GM23338 (cell line): ENCODE measurements at regions not wholly inside any gene's neighbourhood (a gene's known extent, or its start where the extent isn't known, plus 50 kb on each side); places are given as distances from the start of the nearest gene placed in this dataset.

Experiments
- ATAC-seq: fragments of 200-7000 bp; cut with Tn5 transposase; 3 replicates; pipeline ENCODE4 v1.9.1; 2020
- DNase-seq: peaks from one replicate; pipeline ENCODE4 v3.0.0-alpha.2; 2015; ENCODE audit warnings: low spot score
- H2AFZ ChIP-seq: fragments of 200-600 bp; sonication (generic); 2 replicates; pipeline ENCODE4 v1.8.0; 2016; ENCODE audit warnings: antibody characterized with exemption, mild to moderate bottlenecking, moderate library complexity
- H3F3A ChIP-seq: fragments of 200-600 bp; sonication (generic); replicated peaks from 2 replicates; pipeline ENCODE4 v1.8.0; 2017; ENCODE audit warnings: antibody characterized with exemption, mixed run types, low read depth
- H3K27ac ChIP-seq: fragments of 200-600 bp; sonication (generic); 2 replicates; pipeline ENCODE4 v1.6.1; 2016; ENCODE audit warnings: low read depth
- H3K27me3 ChIP-seq: fragments of 200-600 bp; sonication (generic); 2 replicates; pipeline ENCODE4 v1.8.0; 2016; ENCODE audit warnings: mild to moderate bottlenecking, mixed run types, moderate library complexity; ENCODE audit not compliant: insufficient read depth
- H3K36me3 ChIP-seq: fragments of 200-600 bp; sonication (generic); 2 replicates; pipeline ENCODE4 v1.8.0; 2016; ENCODE audit warnings: mild to moderate bottlenecking; ENCODE audit not compliant: insufficient read depth
- H3K4me1 ChIP-seq: fragments of 200-600 bp; sonication (generic); 2 replicates; pipeline ENCODE4 v1.8.0; 2016; ENCODE audit warnings: mild to moderate bottlenecking, moderate library complexity; ENCODE audit not compliant: insufficient read depth
- H3K4me2 ChIP-seq: fragments of 200-600 bp; sonication (generic); 2 replicates; pipeline ENCODE4 v1.7.1; 2017; ENCODE audit warnings: mixed run types
- H3K4me3 ChIP-seq: fragments of 200-600 bp; sonication (generic); 2 replicates; pipeline ENCODE4 v1.6.1; 2016; ENCODE audit warnings: mixed run types
- H3K79me2 ChIP-seq: fragments of 200-600 bp; sonication (generic); replicated peaks from 2 replicates; pipeline ENCODE4 v1.8.0; 2017; ENCODE audit warnings: mild to moderate bottlenecking; ENCODE audit not compliant: insufficient read depth
- H3K9me2 ChIP-seq: fragments of 200-600 bp; sonication (generic); 2 replicates; pipeline ENCODE4 v1.8.0; 2017; ENCODE audit not compliant: insufficient read depth
- H4K20me1 ChIP-seq: fragments of 200-600 bp; sonication (generic); replicated peaks from 2 replicates; pipeline ENCODE4 v1.8.0; 2017; ENCODE audit warnings: mild to moderate bottlenecking; ENCODE audit not compliant: insufficient read depth
- H3K27ac Mint-ChIP-seq: 2 replicates; pipeline ENCODE4 v1.8.0; 2020; ENCODE audit warnings: inconsistent platforms, mild to moderate bottlenecking, moderate library complexity, mixed read lengths
- H3K27me3 Mint-ChIP-seq: 3 replicates; pipeline ENCODE4 v1.8.0; 2022; ENCODE audit warnings: low read depth, mild to moderate bottlenecking, moderate library complexity, mixed read lengths, inconsistent platforms; ENCODE audit not compliant: insufficient read depth, poor library complexity
- H3K36me3 Mint-ChIP-seq: 3 replicates; pipeline ENCODE4 v1.8.0; 2021; ENCODE audit warnings: low read depth, mild to moderate bottlenecking, inconsistent platforms, moderate library complexity, mixed read lengths
- H3K4me1 Mint-ChIP-seq: 3 replicates; pipeline ENCODE4 v1.8.0; 2020; ENCODE audit warnings: mild to moderate bottlenecking, inconsistent platforms, mixed read lengths
- H3K4me3 Mint-ChIP-seq: 3 replicates; pipeline ENCODE4 v1.8.0; 2021; ENCODE audit warnings: moderate library complexity, mild to moderate bottlenecking, inconsistent platforms, mixed read lengths
- H3K9me3 Mint-ChIP-seq: 3 replicates; pipeline ENCODE4 v1.8.0; 2020; ENCODE audit warnings: moderate library complexity, mild to moderate bottlenecking, inconsistent platforms, mixed read lengths
- CREB1 ChIP-seq: fragments of 250-450 bp; sonication (Bioruptor Pico); IDR thresholded peaks from 2 replicates; pipeline ENCODE4 v1.5.0; 2020; ENCODE audit warnings: low read depth, mild to moderate bottlenecking, moderate library complexity
- EZH2 ChIP-seq: fragments of 200-600 bp; sonication (generic); IDR thresholded peaks from one replicate; pipeline ENCODE4 v1.8.0; 2017; ENCODE audit warnings: antibody characterized with exemption, mild to moderate bottlenecking, low read depth; ENCODE audit not compliant: unreplicated experiment
- JUNB ChIP-seq: IDR thresholded peaks from one replicate; pipeline ENCODE4 v1.6.1; 2016; ENCODE audit warnings: antibody characterized with exemption; ENCODE audit not compliant: unreplicated experiment
- NANOG ChIP-seq: IDR thresholded peaks from 2 replicates; pipeline ENCODE4 v1.6.1; 2016; ENCODE audit warnings: antibody characterized with exemption, borderline replicate concordance
- REST ChIP-seq: IDR thresholded peaks from one replicate; pipeline ENCODE4 v1.6.1; 2018; ENCODE audit warnings: antibody characterized with exemption; ENCODE audit not compliant: unreplicated experiment
- ZNF114 ChIP-seq: fragments of 250-450 bp; sonication (Bioruptor Pico); IDR thresholded peaks from 2 replicates; pipeline ENCODE4 v1.5.0; 2020; ENCODE audit warnings: mild to moderate bottlenecking, moderate library complexity
- ZNF462 ChIP-seq: fragments of 250-450 bp; sonication (Bioruptor Pico); IDR thresholded peaks from 2 replicates; pipeline ENCODE4 v1.5.0; 2020; ENCODE audit warnings: mild to moderate bottlenecking, moderate library complexity

- Histone ChIP-seq H3K4me2 (peak overlapping the region; percentile 11; the same call in 1 of the 2 replicates), H3K79me2 (no peaks in the 10 kb centered on the region), H3K36me3 (no peaks in the 10 kb centered on the region), H4K20me1 (no peaks in the 10 kb centered on the region), H3K4me1 (peaks cover 18% of the 10 kb centered on the region), H3K4me3 (no peak overlapping the region), H3K27ac (no peak overlapping the region), H3K9me2 (no peaks in the 10 kb centered on the region), H3K27me3 (no peaks in the 10 kb centered on the region), H2AFZ (no peak overlapping the region), H3F3A (no peaks in the 10 kb centered on the region)
- Mint-ChIP-seq H3K4me1 (peaks cover 27% of the 10 kb centered on the region), H3K27ac (no peak overlapping the region), H3K9me3 (peaks cover 6% of the 10 kb centered on the region; the same call in 2 of the 3 replicates), H3K4me3 (peak overlapping the region; percentile 17; the same call in 2 of the 3 replicates), H3K36me3 (peaks cover 4% of the 10 kb centered on the region; the same call in 2 of the 3 replicates), H3K27me3 (no peaks in the 10 kb centered on the region)
- TF ChIP-seq ZNF114 (CRISPR knock-in tag) (no peak), JUNB (no peak), CREB1 (CRISPR knock-in tag) (no peak), NANOG (peak; percentile 82), ZNF462 (CRISPR knock-in tag) (peak; percentile 90), REST (no peak), EZH2 (no peak)
- ATAC-seq (peak; percentile 83), DNase-seq (peak; percentile 29)
Measured at GRCh38 chr7:17103170-17103569, 195.3 kb upstream of the AHR start.
